ENCODE measurements at regions not wholly inside any gene's neighbourhood (a gene's known extent, or its start where the extent isn't known, plus 50 kb on each side); places are given as distances from the start of the nearest gene placed in this dataset.

DNA sequence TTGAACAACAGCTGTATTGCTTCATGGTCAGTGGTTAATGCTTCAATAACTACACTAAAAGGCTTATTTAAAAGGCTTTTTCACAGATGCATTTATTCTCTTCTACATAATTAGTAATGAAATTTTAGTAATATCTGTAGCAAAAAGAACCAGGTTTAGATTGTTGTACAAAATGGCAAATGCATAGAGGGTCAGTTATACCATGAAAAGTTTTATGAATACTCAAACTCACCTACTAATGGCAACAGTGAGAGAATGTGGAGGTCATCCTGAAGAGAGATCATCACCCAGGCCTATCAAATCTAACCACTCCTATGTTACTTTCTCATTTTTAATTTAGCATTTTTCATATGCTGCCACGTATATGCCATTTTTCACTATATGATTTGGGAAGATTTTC lies 444.3 kb upstream of the CDH9 start:
- TF ChIP-seq, protein P1, sequence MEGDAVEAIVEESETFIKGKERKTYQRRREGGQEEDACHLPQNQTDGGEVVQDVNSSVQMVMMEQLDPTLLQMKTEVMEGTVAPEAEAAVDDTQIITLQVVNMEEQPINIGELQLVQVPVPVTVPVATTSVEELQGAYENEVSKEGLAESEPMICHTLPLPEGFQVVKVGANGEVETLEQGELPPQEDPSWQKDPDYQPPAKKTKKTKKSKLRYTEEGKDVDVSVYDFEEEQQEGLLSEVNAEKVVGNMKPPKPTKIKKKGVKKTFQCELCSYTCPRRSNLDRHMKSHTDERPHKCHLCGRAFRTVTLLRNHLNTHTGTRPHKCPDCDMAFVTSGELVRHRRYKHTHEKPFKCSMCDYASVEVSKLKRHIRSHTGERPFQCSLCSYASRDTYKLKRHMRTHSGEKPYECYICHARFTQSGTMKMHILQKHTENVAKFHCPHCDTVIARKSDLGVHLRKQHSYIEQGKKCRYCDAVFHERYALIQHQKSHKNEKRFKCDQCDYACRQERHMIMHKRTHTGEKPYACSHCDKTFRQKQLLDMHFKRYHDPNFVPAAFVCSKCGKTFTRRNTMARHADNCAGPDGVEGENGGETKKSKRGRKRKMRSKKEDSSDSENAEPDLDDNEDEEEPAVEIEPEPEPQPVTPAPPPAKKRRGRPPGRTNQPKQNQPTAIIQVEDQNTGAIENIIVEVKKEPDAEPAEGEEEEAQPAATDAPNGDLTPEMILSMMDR (conservative IDR thresholded peaks at IDR 0.05; ENCODE audit: low read length): no peak
- TF ChIP-seq EZH2phosphoT487 (IDR thresholded peaks at IDR 0.05; ENCODE audit: borderline replicate concordance, low read depth, low read length): no peak

All from OCI-LY7 (cell line).